GM12872 (cell line): ENCODE measurements at regions not wholly inside any gene's neighbourhood (a gene's known extent, or its start where the extent isn't known, plus 50 kb on each side); places are given as distances from the start of the nearest gene placed in this dataset.
A peak's percentile ranks its signal among the peaks of the same experiment; 100 is the strongest.

Experiments
- CTCF ChIP-seq: IDR thresholded peaks from 3 replicates; pipeline ENCODE4 v1.5.1; 2011; ENCODE audit warnings: low read depth, mild to moderate bottlenecking, low read length, moderate library complexity; ENCODE audit not compliant: insufficient read depth

- TF ChIP-seq CTCF = no peak
Observed at GRCh38 chr5:32932241-32932935, 221.3 kb downstream of the NPR3 start.

- TF ChIP-seq CTCF = no peak
Observed at GRCh38 chr5:32933692-32934091, 222.6 kb downstream of the NPR3 start.

GRCh38 chr5:32934529-32934928 is 223.4 kb downstream of the NPR3 start:
- TF ChIP-seq CTCF = no peak

- TF ChIP-seq CTCF = no peak
Observed at GRCh38 chr5:32935283-32935682, 224.2 kb downstream of the NPR3 start.

GRCh38 chr5:32936329-32936728 is 225.2 kb downstream of the NPR3 start:
- no peak for TF ChIP-seq CTCF

GRCh38 chr5:32942225-32942989 is 231.3 kb downstream of the NPR3 start:
- peak; percentile 79 for TF ChIP-seq CTCF

- no peak for TF ChIP-seq CTCF
Observed at GRCh38 chr5:32949286-32949970, 238.3 kb downstream of the NPR3 start.
